H1 (cell line): ENCODE measurements at regions not wholly inside any gene's neighbourhood (a gene's known extent, or its start where the extent isn't known, plus 50 kb on each side); places are given as distances from the start of the nearest gene placed in this dataset.

ENCODE experiments used
- CTCF ChIA-PET: fragments of 300-600 bp; sonication (Branson Sonifier 250); formaldehyde crosslinking; loops from one replicate; lab custom pipeline; 2021; ENCODE audit not compliant: partially characterized antibody; lab: Charles Lee
- POLR2A ChIA-PET: fragments of 300-600 bp; sonication (Branson Sonifier 250); formaldehyde crosslinking; loops from one replicate; lab custom pipeline; 2021; ENCODE audit warnings: inconsistent platforms; ENCODE audit not compliant: partially characterized antibody; lab: Charles Lee
- DNase-seq, 2 experiments: peaks; one replicate each; pipeline versions ENCODE4 v3.0.0 to v3.0.0-alpha.2; 2010 to 2022; ENCODE audit warnings: low spot score in 2 of 2, low read depth in 1 of 2, mixed read lengths in 1 of 2
- FAIRE-seq: peaks from 2 replicates; lab custom pipeline; 2011; peaks lifted over from hg19 to GRCh38; lab: Jason Lieb, UNC
- H2AFZ ChIP-seq: 2 replicates; pipeline ENCODE4 v1.8.1; 2012; ENCODE audit warnings: low read length, inconsistent platforms
- H2AK5ac ChIP-seq: 2 replicates; pipeline ENCODE4 v1.6.1; 2013; ENCODE audit warnings: low read depth, low read length
- H2BK120ac ChIP-seq: replicated peaks from 2 replicates; pipeline ENCODE3; 2013; ENCODE audit warnings: low read depth, low read length, inconsistent platforms
- H2BK12ac ChIP-seq: 2 replicates; pipeline ENCODE4 v1.6.1; 2013; ENCODE audit warnings: low read depth, low read length
- H2BK15ac ChIP-seq: 2 replicates; pipeline ENCODE4 v1.6.1; 2013; ENCODE audit warnings: low read length
- H2BK20ac ChIP-seq: 2 replicates; pipeline ENCODE4 v1.6.1; 2013; ENCODE audit warnings: low read length
- H2BK5ac ChIP-seq: 2 replicates; pipeline ENCODE4 v1.6.1; 2013; ENCODE audit warnings: low read depth, low read length
- H3K14ac ChIP-seq: 2 replicates; pipeline ENCODE4 v1.6.1; 2013; ENCODE audit warnings: inconsistent platforms; ENCODE audit not compliant: insufficient read length
- H3K18ac ChIP-seq: 2 replicates; pipeline ENCODE4 v1.6.1; 2013; ENCODE audit warnings: low read length; ENCODE audit errors: extremely low read depth
- H3K23ac ChIP-seq: 2 replicates; pipeline ENCODE4 v1.6.1; 2013; ENCODE audit warnings: inconsistent platforms; ENCODE audit not compliant: insufficient read length
- H3K23me2 ChIP-seq: 2 replicates; pipeline ENCODE4 v1.6.1; 2013; ENCODE audit warnings: low read depth, low read length
- H3K27ac ChIP-seq: 2 replicates; pipeline ENCODE4 v1.6.1; 2011; ENCODE audit warnings: low read depth, low read length, inconsistent platforms
- H3K27me3 ChIP-seq, 4 experiments: replicated peaks in 1 of 4; 1 replicate in 1 of 4; 2 replicates in 3 of 4; pipeline versions ENCODE4 v1.6.1 to v1.8.1; 2011 to 2013; ENCODE audit warnings: low read length in 3 of 4, mild to moderate bottlenecking in 3 of 4, inconsistent platforms in 2 of 4, mixed read lengths in 2 of 4, moderate library complexity in 1 of 4; ENCODE audit not compliant: control insufficient read depth in 3 of 4, insufficient read depth in 3 of 4; ENCODE audit errors: extremely low read depth in 1 of 4
- H3K36me3 ChIP-seq, 4 experiments: 2 replicates each; pipeline versions ENCODE4 v1.6.1 to v1.8.1; 2011 to 2013; ENCODE audit warnings: mild to moderate bottlenecking in 4 of 4, low read length in 3 of 4, moderate library complexity in 2 of 4, control low read depth in 1 of 4, inconsistent platforms in 1 of 4; ENCODE audit not compliant: insufficient read depth in 4 of 4, control insufficient read depth in 2 of 4
- H3K4ac ChIP-seq: replicated peaks from 2 replicates; pipeline ENCODE3; 2013; ENCODE audit warnings: low read length, low read depth, mixed read lengths, inconsistent platforms; ENCODE audit not compliant: insufficient read length
- H3K4me1 ChIP-seq, 4 experiments: replicated peaks in 1 of 4; 1 replicate in 1 of 4; 2 replicates in 3 of 4; pipeline versions ENCODE4 v1.6.1 to v1.8.1; 2011 to 2013; ENCODE audit warnings: low read length in 3 of 4, inconsistent platforms in 2 of 4, mixed read lengths in 1 of 4; ENCODE audit not compliant: insufficient read depth in 4 of 4, control insufficient read depth in 3 of 4
- H3K4me2 ChIP-seq, 2 experiments: 2 replicates each; pipeline versions ENCODE4 v1.6.1 to v1.8.1; 2011 to 2013; ENCODE audit warnings: low read depth in 2 of 2, low read length in 2 of 2, control low read depth in 1 of 2, inconsistent platforms in 1 of 2, mild to moderate bottlenecking in 1 of 2; ENCODE audit not compliant: insufficient read depth in 1 of 2
- H3K4me3 ChIP-seq, 4 experiments: fragments of 200-600, 300-600 bp in 1 of 4; sonication (generic), shearing (Covaris generic), sonication (Bioruptor Twin) in 1 of 4; 2 replicates each; pipeline versions ENCODE4 v1.5.1 to v1.8.1; 2011 to 2016; ENCODE audit warnings: low read length in 4 of 4, low read depth in 3 of 4, control low read depth in 2 of 4, inconsistent platforms in 2 of 4, mild to moderate bottlenecking in 2 of 4, mixed read lengths in 1 of 4, moderate library complexity in 1 of 4; ENCODE audit not compliant: insufficient read depth in 2 of 4; ENCODE audit errors: extremely low read depth in 1 of 4
- H3K56ac ChIP-seq: replicated peaks from 2 replicates; pipeline ENCODE3; 2013; ENCODE audit warnings: low read depth, mild to moderate bottlenecking, mixed read lengths, low read length, inconsistent platforms; ENCODE audit not compliant: insufficient read length
- H3K79me1 ChIP-seq: 2 replicates; pipeline ENCODE4 v1.6.1; 2013; ENCODE audit warnings: low read depth, low read length, control low read depth
- H3K79me2 ChIP-seq, 2 experiments: 2 replicates each; pipeline versions ENCODE4 v1.6.1 to v1.8.1; 2012 to 2013; ENCODE audit warnings: low read length in 2 of 2, mild to moderate bottlenecking in 2 of 2, inconsistent platforms in 1 of 2; ENCODE audit not compliant: insufficient read depth in 2 of 2, control insufficient read depth in 1 of 2
- H3K9ac ChIP-seq, 4 experiments: replicated peaks in 1 of 4; 1 replicate in 1 of 4; 2 replicates in 3 of 4; pipeline versions ENCODE4 v1.6.1 to v1.8.1; 2011 to 2013; ENCODE audit warnings: low read depth in 3 of 4, low read length in 3 of 4, control low read depth in 2 of 4, mild to moderate bottlenecking in 2 of 4, moderate library complexity in 2 of 4, inconsistent platforms in 1 of 4; ENCODE audit errors: extremely low read depth in 1 of 4
- H3K9me3 ChIP-seq, 2 experiments: 2 replicates each; pipeline versions ENCODE4 v1.6.1 to v1.8.1; 2012 to 2013; ENCODE audit warnings: mild to moderate bottlenecking in 2 of 2, moderate library complexity in 2 of 2, control low read depth in 1 of 2, inconsistent platforms in 1 of 2, low read depth in 1 of 2, low read length in 1 of 2, mixed read lengths in 1 of 2; ENCODE audit not compliant: insufficient read depth in 2 of 2
- H4K20me1 ChIP-seq, 2 experiments: replicated peaks in 1 of 2; 2 replicates each; pipeline versions ENCODE3 to v1.8.1; 2011 to 2013; ENCODE audit warnings: inconsistent platforms in 2 of 2, low read length in 2 of 2, mild to moderate bottlenecking in 1 of 2; ENCODE audit not compliant: insufficient read depth in 2 of 2, control insufficient read depth in 1 of 2
- H4K5ac ChIP-seq: 2 replicates; pipeline ENCODE4 v1.6.1; 2013; ENCODE audit warnings: low read length, low read depth, mixed read lengths, inconsistent platforms; ENCODE audit not compliant: insufficient read length
- H4K8ac ChIP-seq: 2 replicates; pipeline ENCODE4 v1.8.0; 2013; ENCODE audit warnings: mild to moderate bottlenecking, moderate library complexity, low read length, inconsistent platforms; ENCODE audit not compliant: insufficient read depth; ENCODE audit errors: extremely low read depth
- H4K91ac ChIP-seq: replicated peaks from 2 replicates; pipeline ENCODE3; 2013; ENCODE audit warnings: low read length, mixed read lengths, inconsistent platforms; ENCODE audit not compliant: insufficient read length
- BACH1 ChIP-seq: IDR thresholded peaks from 2 replicates; pipeline ENCODE4 v1.6.1; 2012; ENCODE audit warnings: low read length, improper control_type of control experiment
- WGBS, 2 experiments: shearing (Covaris generic) in 1 of 2; methylation state at CpG; one replicate each; pipeline versions ENCODE4 v1.1.6 to v1.1.7; 2013 to 2015; ENCODE audit warnings: low lambda C conversion rate in 2 of 2, mixed read lengths in 2 of 2, inconsistent platforms in 1 of 2, low coverage in 1 of 2, missing lambda C conversion rate in 1 of 2; ENCODE audit not compliant: insufficient replicate concordance in 2 of 2, insufficient coverage in 1 of 2, insufficient read length in 1 of 2; ENCODE audit errors: extremely low coverage in 1 of 2, missing lambda C conversion rate in 1 of 2; 5-methylcytosine and 5-hydroxymethylcytosine counted together

- no peaks in the 10 kb centered on the region for H4K20me1 ChIP-seq
- H3K4me1 ChIP-seq, result peaks cover 0 to 6% (median 4%) of the 10 kb centered on the region in 4 experiments; a peak in 4 of 7 replicates
- H3K18ac ChIP-seq, result no peak overlapping the region
- no peaks in the 10 kb centered on the region; a peak in 1 of 7 replicates for H3K27me3 ChIP-seq
- H3K23ac ChIP-seq, result no peak overlapping the region
- 0 out of 2 replicates have a peak overlapping the region, but pooled peaks have one; percentile 54 for H2BK15ac ChIP-seq
- no peak overlapping the region for H4K91ac ChIP-seq
- no peaks in the 10 kb centered on the region for H3K23me2 ChIP-seq
- no peaks in the 10 kb centered on the region for H3K79me1 ChIP-seq
- ChIA-PET POLR2A (no interaction called here), CTCF (interaction anchor here (0.6 to 3.3 kb wide), 7 partner anchors 9 to 749 kb away, joined by 3 to 21 read pairs (median 4); no protein-coding TSS in a partner anchor)
- 95% methylated on average over 2 of the region's 2 CpGs; no CpG with 5 or more reads in 1 of the 2 experiments for WGBS, 2 experiments
- no peak overlapping the region for H2BK12ac ChIP-seq
- no peak overlapping the region for H3K9ac ChIP-seq
- no peak overlapping the region for H3K4me3 ChIP-seq
- no peak for TF ChIP-seq BACH1
- H2BK5ac ChIP-seq, result no peak overlapping the region
- H3K4me2 ChIP-seq, result peak overlapping the region in 1 of 2 experiments; percentile 50; a peak in 1 of 4 replicates
- no peaks in the 10 kb centered on the region for H3K9me3 ChIP-seq
- H3K4ac ChIP-seq, result no peak overlapping the region
- H4K5ac ChIP-seq, result no peak overlapping the region
- no peak overlapping the region for H2BK20ac ChIP-seq
- H3K14ac ChIP-seq, result no peak overlapping the region
- FAIRE-seq, result no peak
- no peak overlapping the region for H3K27ac ChIP-seq
- DNase-seq, result no peak
- no peaks in the 10 kb centered on the region for H3K36me3 ChIP-seq
- H2BK120ac ChIP-seq, result no peak overlapping the region
- no peak overlapping the region for H3K56ac ChIP-seq
- no peak overlapping the region for H2AFZ ChIP-seq
- no peaks in the 10 kb centered on the region for H3K79me2 ChIP-seq
- no peak overlapping the region for H2AK5ac ChIP-seq
- no peak overlapping the region for H4K8ac ChIP-seq
Measured at GRCh38 chr4:128463006-128463405, 175.4 kb upstream of the PGRMC2 start.
